ENCODE measurements at regions not wholly inside any gene's neighbourhood (a gene's known extent, or its start where the extent isn't known, plus 50 kb on each side); places are given as distances from the start of the nearest gene placed in this dataset.
"Not testable (repeated sequence)": the region's sequence is repeated elsewhere in the genome, so short reads cannot be mapped to it uniquely, and the experiment has no call there.

GRCh38 chr2:129924115-129924514, 55.4 kb upstream of the RAB6C start:
- not testable (repeated sequence) for DNase-seq

GRCh38 chr2:129925381-129925780, 54.1 kb upstream of the RAB6C start:
- DNase-seq, result no peak

DNA sequence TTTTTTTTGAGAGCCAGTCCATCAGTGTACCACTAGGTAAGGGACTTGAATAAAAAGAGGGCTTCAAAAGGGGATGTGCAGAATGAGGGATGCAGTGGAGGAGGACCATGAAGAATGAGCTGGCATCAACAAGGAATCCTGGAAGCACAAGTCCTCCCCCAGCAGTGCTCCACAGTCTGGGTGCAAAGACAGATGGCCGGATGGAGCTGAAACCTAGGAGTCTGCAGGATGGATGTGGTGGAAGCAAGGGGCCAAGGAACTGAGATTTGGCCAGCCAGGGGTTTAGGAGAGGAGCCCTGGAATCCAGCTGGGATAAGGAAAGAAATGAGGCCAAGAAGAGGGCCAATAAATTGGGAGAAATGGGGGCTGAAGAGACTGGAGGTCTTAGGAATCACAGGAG, 51.8 kb upstream of the RAB6C start:
- no peak for DNase-seq

- no peak for DNase-seq
Measured at GRCh38 chr2:129929321-129930290, 49.9 kb upstream of the RAB6C start.
